Type B pancreatic cell (in vitro differentiated cells): ENCODE measurements at regions not wholly inside any gene's neighbourhood (a gene's known extent, or its start where the extent isn't known, plus 50 kb on each side); places are given as distances from the start of the nearest gene placed in this dataset.
"Not testable (repeated sequence)": the region's sequence is repeated elsewhere in the genome, so short reads cannot be mapped to it uniquely, and the experiment has no call there.

Experiments
- DNase-seq: peaks from one replicate; pipeline ENCODE4 v3.0.0; 2021; ENCODE audit warnings: mixed read lengths; ENCODE audit not compliant: unreplicated experiment; ENCODE audit errors: extremely low spot score
- H3K27ac Mint-ChIP-seq: 2 replicates; pipeline ENCODE4 v1.8.0; 2021; ENCODE audit warnings: mild to moderate bottlenecking, mixed read lengths
- H3K27me3 Mint-ChIP-seq: 2 replicates; pipeline ENCODE4 v1.8.0; 2021; ENCODE audit warnings: mixed read lengths
- H3K36me3 Mint-ChIP-seq: 2 replicates; pipeline ENCODE4 v1.8.0; 2021; ENCODE audit warnings: mixed read lengths
- H3K4me1 Mint-ChIP-seq: one replicate; pipeline ENCODE4 v1.8.0; 2021; ENCODE audit warnings: mixed read lengths; ENCODE audit not compliant: unreplicated experiment
- H3K4me3 Mint-ChIP-seq: 2 replicates; pipeline ENCODE4 v1.8.0; 2021; ENCODE audit warnings: mild to moderate bottlenecking, mixed read lengths
- H3K9me3 Mint-ChIP-seq: 2 replicates; pipeline ENCODE4 v1.8.0; 2021; ENCODE audit warnings: mixed read lengths
- CTCF ChIP-seq: fragments of 200-600 bp; sonication (generic); conservative IDR thresholded peaks from 2 replicates; pipeline ENCODE4 v1.5.0; 2021; ENCODE audit warnings: antibody characterized with exemption, mild to moderate bottlenecking

DNA sequence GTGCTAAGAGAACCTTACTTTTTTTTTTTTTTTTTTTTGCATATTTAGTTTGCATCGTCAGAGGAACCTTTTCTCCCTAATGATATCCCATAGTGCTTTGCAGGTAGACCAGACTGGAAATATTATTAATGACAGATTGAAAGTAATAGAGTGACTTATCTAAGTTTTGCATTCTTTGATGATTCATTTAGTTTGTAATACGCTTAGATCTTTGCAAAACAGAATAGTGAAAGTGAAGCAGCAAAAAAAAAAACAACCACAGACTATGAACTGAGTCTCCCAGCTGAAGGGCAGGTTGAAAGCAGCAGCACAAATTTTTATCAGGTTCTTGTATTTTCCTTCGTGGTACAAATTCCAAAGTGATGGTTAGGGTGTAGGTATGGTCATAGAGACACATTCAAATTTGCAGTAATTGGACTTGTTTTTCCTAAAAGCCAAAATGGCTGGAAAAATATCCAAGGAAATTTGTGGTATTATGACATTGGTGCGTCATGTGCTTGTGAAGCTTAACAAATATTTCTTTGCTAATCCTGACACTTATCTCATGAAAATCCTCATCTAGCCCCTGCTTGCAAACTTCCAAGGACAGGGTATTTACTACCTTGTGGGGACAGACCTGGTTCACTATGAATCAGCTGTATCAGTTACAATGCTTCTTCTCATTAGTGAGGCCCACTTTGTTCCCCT is 81.8 kb upstream of the CREB5 start:
- no peak overlapping the region for H3K4me3 Mint-ChIP-seq
- TF ChIP-seq CTCF, result no peak
- peaks cover 1% of the 10 kb centered on the region for H3K27me3 Mint-ChIP-seq
- H3K27ac Mint-ChIP-seq, result no peak overlapping the region
- DNase-seq, result no peak
- H3K9me3 Mint-ChIP-seq, result peaks cover 5% of the 10 kb centered on the region
- H3K4me1 Mint-ChIP-seq, result peaks cover 22% of the 10 kb centered on the region
- no peaks in the 10 kb centered on the region for H3K36me3 Mint-ChIP-seq

GRCh38 chr7:28332046-28332445 is 80.3 kb upstream of the CREB5 start:
- no peak for TF ChIP-seq CTCF
- Mint-ChIP-seq H3K4me1 (peaks cover 22% of the 10 kb centered on the region), H3K9me3 (peaks cover 5% of the 10 kb centered on the region), H3K4me3 (no peak overlapping the region), H3K27me3 (no peaks in the 10 kb centered on the region), H3K36me3 (no peaks in the 10 kb centered on the region), H3K27ac (no peak overlapping the region)
- no peak for DNase-seq

GRCh38 chr7:28333548-28333947 is 78.8 kb upstream of the CREB5 start:
- not testable (repeated sequence) for H3K27me3 Mint-ChIP-seq, H3K9me3 Mint-ChIP-seq, H3K27ac Mint-ChIP-seq, H3K4me3 Mint-ChIP-seq, H3K36me3 Mint-ChIP-seq, DNase-seq
- H3K4me1 Mint-ChIP-seq, result peaks cover 13% of the 10 kb centered on the region

- TF ChIP-seq CTCF, result no peak
- Mint-ChIP-seq H3K4me1 (no peaks in the 10 kb centered on the region), H3K9me3 (peaks cover 5% of the 10 kb centered on the region), H3K36me3 (no peaks in the 10 kb centered on the region), H3K4me3 (no peak overlapping the region), H3K27me3 (no peaks in the 10 kb centered on the region), H3K27ac (no peak overlapping the region)
- DNase-seq, result no peak
These were observed 75.5 kb upstream of the CREB5 start for GRCh38 chr7:28336806-28337205.

DNA sequence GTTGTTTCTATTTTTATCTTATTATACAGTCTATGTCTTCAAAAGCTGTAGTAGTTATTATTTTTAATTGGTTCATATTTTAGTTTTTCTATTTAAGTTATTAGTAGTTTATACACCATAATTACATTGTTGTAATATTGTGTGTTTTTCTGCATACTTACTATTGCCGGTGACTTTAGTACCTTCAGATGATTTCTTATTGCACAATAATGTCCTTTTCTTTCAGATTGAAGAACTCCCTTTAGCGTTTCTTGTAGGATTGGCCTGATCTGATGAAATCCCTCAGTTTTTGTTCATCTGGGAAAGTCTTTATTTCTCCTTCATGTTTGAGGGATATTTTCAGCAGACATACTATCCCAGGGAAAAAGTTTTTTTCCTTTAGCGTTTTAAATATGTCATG is 74.3 kb upstream of the CREB5 start:
- no peaks in the 10 kb centered on the region for H3K36me3 Mint-ChIP-seq
- DNase-seq, result no peak
- no peaks in the 10 kb centered on the region for H3K4me1 Mint-ChIP-seq
- no peak overlapping the region for H3K4me3 Mint-ChIP-seq
- TF ChIP-seq CTCF, result no peak
- H3K9me3 Mint-ChIP-seq, result peaks cover 5% of the 10 kb centered on the region
- no peak overlapping the region for H3K27ac Mint-ChIP-seq
- no peaks in the 10 kb centered on the region for H3K27me3 Mint-ChIP-seq

GRCh38 chr7:28343462-28343861 is 68.9 kb upstream of the CREB5 start:
- Mint-ChIP-seq H3K27me3 (no peaks in the 10 kb centered on the region), H3K27ac (no peak overlapping the region), H3K36me3 (no peaks in the 10 kb centered on the region), H3K4me1 (no peaks in the 10 kb centered on the region), H3K4me3 (no peak overlapping the region), H3K9me3 (no peaks in the 10 kb centered on the region)
- DNase-seq, result no peak
- no peak for TF ChIP-seq CTCF
